GM19025 (cell line): ENCODE measurements at regions not wholly inside any gene's neighbourhood (a gene's known extent, or its start where the extent isn't known, plus 50 kb on each side); places are given as distances from the start of the nearest gene placed in this dataset.
"Not testable (repeated sequence)": the region's sequence is repeated elsewhere in the genome, so short reads cannot be mapped to it uniquely, and the experiment has no call there.

Experiments
- ATAC-seq: cut with Tn5 transposase; IDR thresholded peaks from one replicate; pipeline ENCODE4 v1.9.1; 2021; ENCODE audit warnings: mild to moderate bottlenecking, low read depth, moderate library complexity; ENCODE audit not compliant: unreplicated experiment

- not testable (repeated sequence) for ATAC-seq
These were observed 250.9 kb upstream of the PRKCQ start for GRCh38 chr10:6830981-6831380.

DNA sequence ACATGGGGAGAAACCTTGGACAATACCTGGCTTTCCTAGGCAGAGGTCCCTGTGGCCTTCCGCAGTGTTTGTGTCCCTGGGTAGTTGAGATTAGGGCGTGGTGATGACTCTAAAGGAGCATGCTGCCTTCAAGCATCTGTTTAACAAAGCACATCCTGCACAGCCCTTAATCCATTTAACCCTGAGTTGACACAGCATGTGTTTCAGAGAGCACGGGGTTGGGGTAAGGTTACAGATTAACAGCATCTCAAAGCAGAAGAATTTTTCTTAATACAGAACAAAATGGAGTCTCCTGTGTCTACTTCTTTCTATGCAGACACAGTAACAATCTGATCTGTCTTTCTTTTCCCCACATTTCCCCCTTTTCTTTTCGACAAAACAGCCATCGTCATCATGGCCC, 244.7 kb upstream of the PRKCQ start:
- not testable (repeated sequence) for ATAC-seq

GRCh38 chr10:6823770-6824169, 243.7 kb upstream of the PRKCQ start:
- ATAC-seq, result no peak

DNA sequence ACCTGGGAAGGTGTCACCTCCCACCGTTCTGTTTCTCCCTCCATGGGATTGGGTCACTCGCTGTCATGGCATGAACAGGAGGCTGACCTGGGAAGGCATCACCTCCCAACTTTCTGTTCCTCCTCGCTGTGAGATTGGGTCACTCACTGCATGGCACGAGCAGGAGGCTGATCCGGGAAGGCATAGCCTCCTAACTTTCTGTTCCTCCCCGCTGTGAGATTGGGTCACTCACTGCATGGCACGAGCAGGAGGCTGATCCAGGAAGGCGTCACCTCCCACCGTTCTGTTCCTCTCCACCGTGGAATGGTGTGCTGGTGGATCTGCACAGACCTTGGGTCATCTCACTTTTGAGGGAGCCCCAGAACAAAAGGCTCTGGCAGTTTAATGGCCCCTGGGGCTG, 239.2 kb upstream of the PRKCQ start:
- ATAC-seq, result no peak

DNA sequence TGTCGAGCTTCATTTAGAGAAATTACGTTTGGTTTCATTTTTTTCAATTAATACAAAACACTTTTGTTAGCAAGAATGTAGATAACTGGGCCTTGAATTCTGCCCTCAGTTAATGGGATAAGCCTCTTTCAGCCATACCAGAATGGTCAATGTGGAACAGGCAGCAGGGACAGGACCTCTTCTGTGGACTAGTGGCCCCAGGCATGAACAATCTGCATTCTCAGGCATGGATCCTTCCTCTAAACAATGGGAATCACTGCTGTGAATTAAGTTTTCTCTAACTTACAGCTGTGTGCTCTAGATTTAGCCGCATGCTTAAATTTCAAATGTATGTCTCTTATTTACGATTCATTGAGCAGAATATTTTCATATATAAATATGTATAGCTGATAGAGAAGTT, 237.7 kb upstream of the PRKCQ start:
- ATAC-seq, result no peak

- ATAC-seq, result no peak
These were observed 235.3 kb upstream of the PRKCQ start for GRCh38 chr10:6815346-6815745.

- ATAC-seq, result no peak
These were observed 233.8 kb upstream of the PRKCQ start for GRCh38 chr10:6813856-6814255.

DNA sequence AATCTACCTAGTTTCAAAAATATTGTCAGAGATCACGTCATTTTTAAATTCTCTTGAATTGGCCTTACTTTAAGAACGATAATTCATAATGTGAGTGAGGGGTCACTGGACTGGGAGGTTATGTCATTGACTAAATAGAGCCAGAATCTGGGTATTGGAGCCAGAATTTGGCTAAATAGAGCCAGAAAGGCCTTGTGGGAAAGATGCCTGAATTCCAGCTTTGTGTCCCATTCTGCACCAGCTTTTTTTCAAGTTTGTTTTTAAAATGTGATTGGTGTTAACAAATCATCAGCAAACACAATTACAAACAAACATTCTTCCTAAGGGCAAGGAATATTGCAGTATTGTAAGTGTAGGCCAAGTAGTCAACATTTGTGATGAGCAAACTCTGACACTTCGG, 233.2 kb upstream of the PRKCQ start:
- no peak for ATAC-seq

DNA sequence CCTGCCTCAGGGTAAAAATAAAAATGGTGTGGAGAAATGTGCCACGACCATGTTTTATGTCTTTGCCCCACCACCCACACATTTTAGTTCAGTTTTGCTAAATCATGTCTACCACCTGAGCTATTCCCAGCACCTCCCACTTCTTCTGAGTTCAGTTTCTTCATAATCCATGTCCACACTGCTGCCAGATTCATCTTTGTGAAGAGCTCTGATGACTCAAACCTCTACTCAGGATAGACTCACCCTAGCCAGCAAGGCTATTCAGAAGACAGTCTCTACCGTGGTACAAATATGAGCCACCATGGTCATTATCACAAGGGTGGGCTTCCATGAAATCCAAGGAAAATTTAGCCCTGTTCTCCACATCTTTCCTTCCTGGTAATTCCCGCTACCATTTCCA, 231.1 kb upstream of the PRKCQ start:
- ATAC-seq, result no peak

DNA sequence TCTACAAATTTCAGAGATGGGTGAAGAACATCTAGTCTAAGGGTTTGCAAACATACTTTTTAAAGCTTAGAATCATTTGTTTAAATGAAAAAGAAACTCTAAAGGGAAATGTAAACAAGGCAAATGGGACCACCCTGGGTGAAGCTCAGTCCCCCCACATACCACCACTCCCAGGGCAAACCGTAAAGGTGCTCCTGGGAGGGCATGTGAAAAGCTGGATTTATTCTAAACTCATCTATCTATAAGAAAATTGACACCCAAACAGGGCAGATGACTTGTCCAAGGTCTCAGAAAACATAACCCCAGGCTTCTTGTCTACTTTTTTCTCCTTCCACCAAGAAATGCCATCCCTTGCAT, 223.3 kb upstream of the PRKCQ start:
- no peak for ATAC-seq

- no peak for ATAC-seq
These were observed 222.8 kb upstream of the PRKCQ start for GRCh38 chr10:6802759-6803426.

- ATAC-seq, result no peak
These were observed 216.2 kb upstream of the PRKCQ start for GRCh38 chr10:6796231-6796630.

DNA sequence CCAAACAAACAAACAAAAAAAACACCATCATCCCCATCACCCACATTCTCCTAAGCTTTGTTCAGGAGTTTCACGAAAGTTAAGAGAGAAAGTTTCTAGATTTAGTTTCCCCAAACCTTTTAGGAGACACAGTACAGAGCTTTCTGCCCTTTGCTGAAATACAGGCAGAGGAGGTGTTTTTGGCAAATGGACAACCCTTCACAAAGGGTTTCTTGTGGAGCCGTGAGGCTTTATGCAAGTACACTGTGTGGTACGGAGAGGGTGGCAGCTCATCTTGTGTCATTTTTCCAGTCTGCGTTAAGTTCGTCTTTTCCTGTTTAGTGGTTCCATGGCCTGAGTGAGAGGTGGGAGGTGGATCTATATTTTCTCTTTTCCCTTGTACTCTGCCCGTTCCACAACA, 215.5 kb upstream of the PRKCQ start:
- no peak for ATAC-seq

DNA sequence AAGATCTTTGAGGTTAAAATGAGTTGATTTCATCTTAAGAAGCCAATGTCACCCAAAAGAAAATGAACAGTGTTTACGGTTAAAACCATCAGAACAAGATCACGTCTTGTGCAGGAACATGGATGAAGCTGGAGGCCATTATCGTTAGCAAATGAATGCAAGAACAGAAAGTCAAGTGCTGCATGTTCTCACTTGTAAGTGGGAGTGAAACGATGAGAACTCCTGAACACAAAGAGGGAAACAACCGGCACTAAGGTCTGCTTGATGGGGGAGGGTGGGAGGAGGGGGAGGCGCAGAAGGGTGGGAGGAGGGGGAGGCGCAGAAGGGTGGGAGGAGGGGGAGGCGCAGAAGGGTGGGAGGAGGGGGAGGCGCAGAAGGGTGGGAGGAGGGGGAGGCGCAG, 214.8 kb upstream of the PRKCQ start:
- not testable (repeated sequence) for ATAC-seq

DNA sequence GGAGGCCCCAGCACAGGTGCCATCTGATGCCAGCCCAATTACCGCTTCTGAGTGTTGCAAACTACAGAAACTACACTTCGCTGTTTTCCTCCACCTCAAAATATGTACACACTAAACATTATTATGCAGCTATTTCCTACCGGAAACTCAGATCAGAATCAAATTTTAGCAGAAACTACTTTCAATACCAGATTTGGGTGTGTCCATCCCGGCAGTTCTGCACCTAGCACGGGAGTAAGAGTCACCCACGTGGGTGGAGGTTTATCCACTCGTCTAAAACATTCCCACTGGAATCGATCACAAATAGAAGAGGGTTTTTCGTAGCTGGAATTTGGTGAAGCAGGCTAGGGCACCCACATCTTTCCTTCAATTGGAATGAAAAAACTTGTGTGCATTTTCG, 214.4 kb upstream of the PRKCQ start:
- ATAC-seq, result no peak

DNA sequence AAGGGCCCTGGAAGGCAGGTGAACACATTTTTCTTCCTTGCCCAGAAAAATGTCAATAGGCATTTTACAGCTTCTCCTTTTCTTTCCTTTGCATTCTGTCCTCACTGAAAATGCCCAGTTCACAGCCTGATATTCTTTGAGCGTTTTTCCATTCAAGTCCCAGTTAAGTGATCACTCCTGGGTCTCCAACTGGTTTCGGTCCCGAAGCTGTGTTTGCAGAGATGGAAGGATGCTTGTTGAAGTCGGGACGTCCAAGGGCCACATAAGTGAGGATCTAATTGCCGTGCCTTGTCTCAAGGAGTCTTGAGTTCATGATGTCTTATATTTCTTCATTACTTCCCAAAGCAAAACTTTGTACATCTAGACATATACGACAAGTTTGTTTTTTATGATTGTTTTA, 208.7 kb upstream of the PRKCQ start:
- no peak for ATAC-seq

DNA sequence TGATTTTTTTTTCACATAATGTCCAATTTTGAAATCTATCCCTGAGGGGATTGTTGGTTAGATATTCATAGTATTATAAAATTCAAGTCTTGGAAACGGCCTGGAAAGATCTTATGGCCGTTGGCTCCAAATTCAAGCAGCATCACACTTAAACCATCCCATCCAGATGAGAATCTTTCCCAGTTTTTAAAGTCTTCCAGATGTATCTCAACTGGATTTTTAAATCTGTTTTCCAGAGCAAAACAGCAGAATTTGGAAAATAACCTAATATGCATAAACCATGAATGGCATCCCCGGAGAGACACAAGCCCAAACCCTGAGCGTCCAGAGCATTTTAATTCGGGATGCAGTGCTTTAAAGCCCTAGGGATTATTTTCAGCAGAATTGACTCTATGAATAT, 208.2 kb upstream of the PRKCQ start:
- no peak for ATAC-seq

DNA sequence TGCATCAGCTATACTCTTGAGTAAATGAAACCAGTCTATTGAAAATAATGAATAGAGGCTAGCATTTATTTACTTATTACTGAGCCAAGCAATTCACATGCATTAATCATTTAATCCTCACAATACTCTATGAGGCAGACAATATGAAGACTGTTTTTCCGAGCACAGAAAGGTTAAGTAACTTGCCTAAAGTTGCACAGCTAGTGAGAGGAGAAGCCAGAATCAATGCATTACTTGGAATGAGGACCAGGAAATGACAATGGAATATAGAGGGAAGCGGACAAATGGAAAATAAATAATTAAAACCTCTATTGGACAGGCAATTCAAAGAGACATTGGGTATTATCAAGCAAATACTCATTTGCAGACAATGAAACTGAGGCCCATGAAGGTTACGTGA, 207.6 kb upstream of the PRKCQ start:
- no peak for ATAC-seq

- ATAC-seq, result no peak
These were observed 207.0 kb upstream of the PRKCQ start for GRCh38 chr10:6787091-6787490.

DNA sequence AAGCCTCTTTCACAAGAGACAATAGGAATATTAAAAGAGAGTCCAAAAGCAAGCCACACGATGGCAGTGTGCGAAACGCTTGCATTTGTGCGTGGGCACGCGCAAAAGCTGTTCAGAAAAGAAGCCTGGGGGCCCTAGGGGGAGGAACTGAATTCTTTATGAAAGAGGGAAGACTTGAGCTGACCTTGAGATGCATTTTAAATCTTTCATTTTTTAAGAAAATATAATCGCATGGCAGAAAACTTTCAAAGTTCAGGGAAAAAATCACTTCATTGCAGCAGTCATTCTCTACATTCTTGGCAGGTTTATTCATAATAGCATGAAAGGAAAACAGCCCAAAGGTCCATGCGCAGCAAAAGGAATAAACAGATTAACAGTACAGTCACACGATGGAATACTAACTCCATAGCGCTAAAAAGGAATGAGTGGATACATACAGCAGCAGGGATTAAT, 206.5 kb upstream of the PRKCQ start:
- no peak for ATAC-seq

DNA sequence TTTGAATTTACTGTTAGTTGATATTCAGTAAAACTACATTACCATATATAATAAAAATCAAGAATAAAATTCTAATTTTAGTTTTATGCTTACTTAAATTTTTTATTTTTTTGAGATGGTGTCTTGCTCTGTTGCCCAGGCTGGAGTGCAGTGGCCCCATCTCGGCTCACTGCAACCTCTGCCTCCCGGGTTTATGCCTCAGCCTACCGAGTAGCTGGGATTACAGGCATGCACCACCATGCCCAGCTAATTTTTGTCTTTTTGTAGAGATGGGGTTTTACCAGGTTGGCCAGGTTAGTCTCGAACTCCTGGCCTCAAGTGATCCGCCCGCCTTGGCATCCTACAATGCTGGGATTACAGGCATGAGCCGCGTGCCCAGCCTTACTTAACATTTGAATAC, 204.4 kb upstream of the PRKCQ start:
- not testable (repeated sequence) for ATAC-seq

DNA sequence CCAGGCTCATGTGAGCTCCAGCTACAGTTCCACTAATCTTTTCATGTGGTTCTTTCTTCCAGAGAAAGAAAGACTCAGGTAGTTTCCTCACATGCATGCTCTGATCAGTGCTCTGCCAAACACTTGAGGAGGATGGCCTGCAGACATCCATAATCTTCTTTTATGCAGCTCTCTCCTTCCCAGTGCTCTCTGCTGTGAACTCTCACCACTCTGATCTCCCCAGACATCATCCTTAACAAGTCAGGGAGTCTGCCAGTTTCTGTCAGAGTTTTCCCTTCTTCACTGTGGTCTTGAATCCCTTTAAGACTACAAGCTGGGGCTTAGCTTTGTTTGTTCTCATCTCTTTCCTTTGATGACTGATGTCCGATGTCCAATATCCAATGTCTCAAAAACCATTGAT, 203.4 kb upstream of the PRKCQ start:
- no peak for ATAC-seq

- ATAC-seq, result no peak
These were observed 202.3 kb upstream of the PRKCQ start for GRCh38 chr10:6782378-6782777.
